Astrocyte (in vitro differentiated cells and primary cell): ENCODE measurements at regions not wholly inside any gene's neighbourhood (a gene's known extent, or its start where the extent isn't known, plus 50 kb on each side); places are given as distances from the start of the nearest gene placed in this dataset.

ENCODE experiments used
- EZH2 ChIP-seq: IDR thresholded peaks from 2 replicates; pipeline ENCODE4 v1.6.1; 2012; ENCODE audit warnings: mild to moderate bottlenecking, low read length, inconsistent platforms; ENCODE audit not compliant: insufficient read depth
- TF ChIP-seq, protein P1 (sequence below): IDR thresholded peaks from 2 replicates; pipeline ENCODE4 v1.5.1; 2011; ENCODE audit warnings: low read depth, mild to moderate bottlenecking, inconsistent platforms, low read length, moderate library complexity; ENCODE audit not compliant: insufficient read depth

DNA sequence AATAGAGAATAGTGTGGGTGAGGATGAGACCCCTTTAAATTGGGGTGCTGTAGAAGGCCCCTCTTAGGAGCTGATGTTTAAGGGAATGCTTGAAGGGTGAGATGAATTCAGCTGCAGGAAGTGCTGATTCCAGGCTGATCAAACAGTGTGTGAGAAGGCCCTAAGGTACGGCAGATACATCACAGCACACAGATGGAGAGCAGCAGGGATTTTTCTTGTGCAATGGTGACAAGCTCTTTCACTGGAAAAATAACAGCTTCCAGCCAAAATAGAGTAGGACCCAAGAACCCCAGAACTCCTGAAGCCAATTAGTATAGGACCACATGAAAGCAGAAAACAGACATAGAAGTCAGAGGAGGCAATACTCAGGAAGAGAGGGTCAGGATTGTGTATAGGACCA is 296.9 kb downstream of the ADRA2A start:
- TF ChIP-seq, protein P1, sequence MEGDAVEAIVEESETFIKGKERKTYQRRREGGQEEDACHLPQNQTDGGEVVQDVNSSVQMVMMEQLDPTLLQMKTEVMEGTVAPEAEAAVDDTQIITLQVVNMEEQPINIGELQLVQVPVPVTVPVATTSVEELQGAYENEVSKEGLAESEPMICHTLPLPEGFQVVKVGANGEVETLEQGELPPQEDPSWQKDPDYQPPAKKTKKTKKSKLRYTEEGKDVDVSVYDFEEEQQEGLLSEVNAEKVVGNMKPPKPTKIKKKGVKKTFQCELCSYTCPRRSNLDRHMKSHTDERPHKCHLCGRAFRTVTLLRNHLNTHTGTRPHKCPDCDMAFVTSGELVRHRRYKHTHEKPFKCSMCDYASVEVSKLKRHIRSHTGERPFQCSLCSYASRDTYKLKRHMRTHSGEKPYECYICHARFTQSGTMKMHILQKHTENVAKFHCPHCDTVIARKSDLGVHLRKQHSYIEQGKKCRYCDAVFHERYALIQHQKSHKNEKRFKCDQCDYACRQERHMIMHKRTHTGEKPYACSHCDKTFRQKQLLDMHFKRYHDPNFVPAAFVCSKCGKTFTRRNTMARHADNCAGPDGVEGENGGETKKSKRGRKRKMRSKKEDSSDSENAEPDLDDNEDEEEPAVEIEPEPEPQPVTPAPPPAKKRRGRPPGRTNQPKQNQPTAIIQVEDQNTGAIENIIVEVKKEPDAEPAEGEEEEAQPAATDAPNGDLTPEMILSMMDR = no peak
- no peak for TF ChIP-seq EZH2
